ENCODE measurements at regions not wholly inside any gene's neighbourhood (a gene's known extent, or its start where the extent isn't known, plus 50 kb on each side); places are given as distances from the start of the nearest gene placed in this dataset.
A peak's percentile ranks its signal among the peaks of the same experiment; 100 is the strongest.
"Not testable (repeated sequence)": the region's sequence is repeated elsewhere in the genome, so short reads cannot be mapped to it uniquely, and the experiment has no call there.

DNA sequence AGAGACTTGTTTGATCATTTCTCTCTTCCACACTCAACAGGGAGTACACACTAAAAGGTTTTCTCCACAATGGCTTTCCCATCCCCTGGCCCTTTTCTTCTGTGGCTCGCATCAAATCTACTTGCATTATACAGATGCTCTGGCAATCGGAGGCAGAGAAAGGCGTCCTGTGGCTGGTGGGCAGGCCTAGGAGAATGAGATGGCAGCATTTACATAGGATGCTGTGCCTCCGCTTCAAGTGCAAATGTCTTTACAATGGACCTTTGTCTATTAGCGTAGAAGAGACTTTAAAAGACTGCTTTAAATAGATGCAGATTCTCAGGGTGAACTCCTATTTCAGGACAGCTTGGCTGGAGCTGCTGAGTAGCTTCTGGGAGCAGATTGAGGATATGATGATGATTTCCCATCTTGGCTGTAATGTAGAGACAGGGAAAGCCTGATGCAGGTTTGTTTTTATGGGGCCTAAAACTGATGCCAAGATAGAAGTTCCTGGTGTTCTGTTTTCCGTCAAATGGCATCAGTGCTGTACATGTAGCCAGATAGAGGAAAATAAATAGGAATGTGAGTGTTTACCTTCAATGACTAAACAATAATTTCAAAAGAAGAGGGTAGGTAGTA, 423.4 kb downstream of the RND3 start:
- DNase-seq (ENCODE audit: low read depth): no peak
- no peak overlapping the region for H3K4me3 ChIP-seq (ENCODE audit: low read depth, low read length)
- TF ChIP-seq CTCF (conservative IDR thresholded peaks at IDR 0.05; ENCODE audit: low read depth, low read length): no peak

DNA sequence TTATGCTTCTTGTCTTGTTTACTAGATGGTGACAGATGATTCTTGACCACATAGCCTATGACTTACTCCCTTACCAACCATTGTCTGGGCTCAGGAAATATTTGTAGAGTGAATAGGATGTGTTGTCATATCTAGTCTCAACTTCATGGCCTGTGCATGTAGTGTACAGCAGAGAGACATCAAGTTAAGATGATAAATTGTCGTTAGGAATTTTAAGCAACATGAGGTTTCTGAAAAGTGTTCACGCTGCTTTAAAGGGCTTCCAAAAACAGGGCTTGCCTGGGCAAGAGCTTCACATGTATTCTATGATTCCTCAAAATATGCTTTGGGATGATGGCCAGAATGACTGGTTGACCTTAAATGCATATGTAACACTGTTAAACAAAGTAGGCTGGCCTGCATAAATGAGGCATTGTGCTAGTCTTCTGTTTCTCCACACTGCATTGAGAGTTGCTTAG, 424.0 kb downstream of the RND3 start:
- TF ChIP-seq CTCF (conservative IDR thresholded peaks at IDR 0.05; ENCODE audit: low read depth, low read length): no peak
- peak; percentile 43 for DNase-seq (ENCODE audit: low read depth)

GRCh38 chr2:150062416-150062815, 425.1 kb downstream of the RND3 start:
- H3K4me3 ChIP-seq (ENCODE audit: low read depth, low read length): no peak overlapping the region
- DNase-seq (ENCODE audit: low read depth): peak; percentile 39
- TF ChIP-seq CTCF (conservative IDR thresholded peaks at IDR 0.05; ENCODE audit: low read depth, low read length): peak; percentile 4

More for the DNA sequence above, 424.0 kb downstream of the RND3 start:
- H3K4me3 ChIP-seq (ENCODE audit: low read depth, low read length): no peak overlapping the region

GRCh38 chr2:150060341-150060740, 427.1 kb downstream of the RND3 start:
- H3K4me3 ChIP-seq (ENCODE audit: low read depth, low read length): no peak overlapping the region
- TF ChIP-seq CTCF (conservative IDR thresholded peaks at IDR 0.05; ENCODE audit: low read depth, low read length): no peak
- DNase-seq (ENCODE audit: low read depth): no peak

- not testable (repeated sequence) for H3K4me3 ChIP-seq (ENCODE audit: low read depth, low read length); DNase-seq (ENCODE audit: low read depth)
Measured at GRCh38 chr2:150059676-150060075, 427.8 kb downstream of the RND3 start.

DNA sequence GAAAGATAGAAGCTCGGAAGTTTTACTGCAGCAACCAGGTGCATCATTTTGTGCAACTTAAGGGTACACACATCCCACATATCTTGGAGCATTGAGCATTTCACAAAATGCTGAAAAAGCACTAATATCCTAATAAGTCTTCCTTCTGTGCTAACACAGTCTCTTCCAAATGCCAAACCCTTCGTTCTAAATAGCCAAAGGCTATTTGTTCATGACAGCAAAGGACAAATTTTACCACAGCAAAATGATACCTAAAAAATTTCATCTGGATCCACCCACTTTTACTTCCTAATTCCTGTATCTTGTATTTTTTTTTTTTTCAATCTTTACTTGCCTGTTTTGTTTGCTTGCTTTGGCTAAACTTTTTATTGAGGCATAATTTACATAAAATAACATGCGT, 435.0 kb downstream of the RND3 start:
- no peak for DNase-seq (ENCODE audit: low read depth)
- no peak overlapping the region for H3K4me3 ChIP-seq (ENCODE audit: low read depth, low read length)
- no peak for TF ChIP-seq CTCF (conservative IDR thresholded peaks at IDR 0.05; ENCODE audit: low read depth, low read length)

DNA sequence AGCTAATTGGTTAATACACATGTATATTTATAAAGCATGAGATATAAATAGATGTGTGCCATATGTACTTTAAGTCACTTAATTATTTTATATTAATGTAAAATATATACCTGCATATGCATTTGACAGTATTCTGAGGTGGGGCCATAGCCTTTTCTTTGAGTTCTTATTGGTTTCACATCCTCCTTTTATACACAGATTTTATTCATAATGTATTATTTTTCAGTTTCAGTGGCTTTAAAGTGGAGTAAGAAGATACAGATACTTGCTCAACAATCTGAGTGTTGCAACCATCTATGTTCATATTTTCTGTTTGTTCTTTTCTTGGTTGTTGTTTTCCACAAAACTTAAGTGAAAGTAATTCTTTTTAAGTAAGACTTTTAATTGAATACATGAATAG, 436.5 kb downstream of the RND3 start:
- no peak for DNase-seq (ENCODE audit: low read depth)
- no peak for TF ChIP-seq CTCF (conservative IDR thresholded peaks at IDR 0.05; ENCODE audit: low read depth, low read length)

More for the DNA sequence above, 436.5 kb downstream of the RND3 start:
- no peak overlapping the region for H3K4me3 ChIP-seq (ENCODE audit: low read depth, low read length)
